ENCODE measurements at regions not wholly inside any gene's neighbourhood (a gene's known extent, or its start where the extent isn't known, plus 50 kb on each side); places are given as distances from the start of the nearest gene placed in this dataset.

DNA sequence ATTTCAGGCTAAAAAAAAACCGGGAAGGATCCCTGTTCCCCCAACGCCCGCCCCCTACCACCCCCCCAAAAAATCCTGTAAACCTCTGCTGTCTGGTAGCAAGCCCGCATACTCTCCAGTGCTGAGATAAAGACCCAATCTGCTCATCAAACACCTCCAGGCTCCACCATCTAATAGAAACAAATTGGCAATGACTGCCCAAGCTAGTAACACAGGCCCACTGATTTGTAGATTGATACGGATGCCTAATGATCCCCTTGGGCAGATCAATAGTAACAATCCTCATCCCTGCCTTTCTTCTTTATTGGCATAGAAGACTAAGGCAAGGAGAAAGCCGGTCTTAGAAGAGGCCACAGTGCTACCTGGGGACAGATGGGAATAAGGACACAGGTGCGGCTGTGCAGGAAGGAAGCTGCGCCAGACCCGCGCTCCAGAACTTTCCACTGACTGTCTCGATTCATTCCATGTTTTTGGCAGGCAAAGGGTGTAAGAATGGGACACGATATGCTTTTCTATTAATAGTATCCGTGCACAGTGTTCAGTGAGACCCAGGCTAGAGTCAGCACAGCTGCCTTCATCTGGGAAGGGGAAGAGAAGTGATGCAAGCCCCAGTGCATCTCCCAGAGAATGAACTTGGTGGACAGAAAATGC, 407.6 kb upstream of the PSMD7 start:
- no TSS peak for BruUV-seq (replicated peaks)
- Histone ChIP-seq H3K4me1 (ENCODE audit: control insufficient read depth in 1 of 2, insufficient read depth in 2 of 2, low read length in 2 of 2) (no peaks in the 10 kb centered on the region), H3K4me3 (replicated peaks in 1 of 2; ENCODE audit: low read depth in 1 of 2, low read length in 2 of 2) (no peak overlapping the region), H3K27me3 (ENCODE audit: insufficient read depth, low read length) (peaks cover 69% of the 10 kb centered on the region), H3K9ac (ENCODE audit: low read length) (no peak overlapping the region), H3K9me3 (ENCODE audit: control insufficient read depth in 1 of 2, insufficient read depth in 1 of 2, low read depth in 1 of 2, low read length in 2 of 2) (no peaks in the 10 kb centered on the region), H3K4me2 (ENCODE audit: low read length) (no peak overlapping the region), H3K79me2 (ENCODE audit: insufficient read depth, low read length) (no peaks in the 10 kb centered on the region), H2AFZ (ENCODE audit: low read depth, low read length, poor library complexity, severe bottlenecking) (no peak overlapping the region), H4K20me1 (ENCODE audit: insufficient read depth) (no peaks in the 10 kb centered on the region), H3K27ac (ENCODE audit: low read depth, low read length) (no peak overlapping the region), H3K9me2 (ENCODE audit: insufficient read depth) (no peaks in the 10 kb centered on the region), H3K36me3 (ENCODE audit: control insufficient read depth in 1 of 2, insufficient read depth in 2 of 2, low read length in 2 of 2) (no peaks in the 10 kb centered on the region)
- intact Hi-C loops (cut with micrococcal nuclease): no loop called here
- ATAC-seq (no peak), DNase-seq (ENCODE audit: low read depth, low spot score) (no peak)
- TF ChIP-seq CBX3 (IDR thresholded peaks at IDR 0.05; ENCODE audit: low read depth) (no peak), RAD21 (IDR thresholded peaks at IDR 0.05; ENCODE audit: low read depth) (no peak), EZH2phosphoT487 (IDR thresholded peaks at IDR 0.05; ENCODE audit: borderline replicate concordance) (no peak), ELF1 (IDR thresholded peaks at IDR 0.05; ENCODE audit: borderline replicate concordance, low read depth) (no peak), POLR2A (IDR thresholded peaks at IDR 0.05; ENCODE audit: borderline replicate concordance, extremely low read depth, insufficient read depth, insufficient read length) (no peak), FOSL1 (IDR thresholded peaks at IDR 0.05; ENCODE audit: low read depth) (no peak), CEBPB (IDR thresholded peaks at IDR 0.05; ENCODE audit: low read depth) (no peak), EZH2 (IDR thresholded peaks at IDR 0.05) (no peak), EGR1 (IDR thresholded peaks at IDR 0.05; ENCODE audit: low read depth) (no peak), ZBTB33 (IDR thresholded peaks at IDR 0.05; ENCODE audit: extremely low read depth, insufficient replicate concordance, low read length) (no peak), MAX (IDR thresholded peaks at IDR 0.05) (no peak), ATF3 (IDR thresholded peaks at IDR 0.05) (no peak), SIN3A (IDR thresholded peaks at IDR 0.05; ENCODE audit: low read depth) (no peak), POLR2AphosphoS5 (IDR thresholded peaks at IDR 0.05; ENCODE audit: low read depth, low read length) (no peak)
- TF ChIP-seq, protein P1, sequence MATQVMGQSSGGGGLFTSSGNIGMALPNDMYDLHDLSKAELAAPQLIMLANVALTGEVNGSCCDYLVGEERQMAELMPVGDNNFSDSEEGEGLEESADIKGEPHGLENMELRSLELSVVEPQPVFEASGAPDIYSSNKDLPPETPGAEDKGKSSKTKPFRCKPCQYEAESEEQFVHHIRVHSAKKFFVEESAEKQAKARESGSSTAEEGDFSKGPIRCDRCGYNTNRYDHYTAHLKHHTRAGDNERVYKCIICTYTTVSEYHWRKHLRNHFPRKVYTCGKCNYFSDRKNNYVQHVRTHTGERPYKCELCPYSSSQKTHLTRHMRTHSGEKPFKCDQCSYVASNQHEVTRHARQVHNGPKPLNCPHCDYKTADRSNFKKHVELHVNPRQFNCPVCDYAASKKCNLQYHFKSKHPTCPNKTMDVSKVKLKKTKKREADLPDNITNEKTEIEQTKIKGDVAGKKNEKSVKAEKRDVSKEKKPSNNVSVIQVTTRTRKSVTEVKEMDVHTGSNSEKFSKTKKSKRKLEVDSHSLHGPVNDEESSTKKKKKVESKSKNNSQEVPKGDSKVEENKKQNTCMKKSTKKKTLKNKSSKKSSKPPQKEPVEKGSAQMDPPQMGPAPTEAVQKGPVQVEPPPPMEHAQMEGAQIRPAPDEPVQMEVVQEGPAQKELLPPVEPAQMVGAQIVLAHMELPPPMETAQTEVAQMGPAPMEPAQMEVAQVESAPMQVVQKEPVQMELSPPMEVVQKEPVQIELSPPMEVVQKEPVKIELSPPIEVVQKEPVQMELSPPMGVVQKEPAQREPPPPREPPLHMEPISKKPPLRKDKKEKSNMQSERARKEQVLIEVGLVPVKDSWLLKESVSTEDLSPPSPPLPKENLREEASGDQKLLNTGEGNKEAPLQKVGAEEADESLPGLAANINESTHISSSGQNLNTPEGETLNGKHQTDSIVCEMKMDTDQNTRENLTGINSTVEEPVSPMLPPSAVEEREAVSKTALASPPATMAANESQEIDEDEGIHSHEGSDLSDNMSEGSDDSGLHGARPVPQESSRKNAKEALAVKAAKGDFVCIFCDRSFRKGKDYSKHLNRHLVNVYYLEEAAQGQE (IDR thresholded peaks at IDR 0.05; ENCODE audit: low read depth): no peak
- POLR2A ChIA-PET: no interaction called here
- RAD21 ChIA-PET (ENCODE audit: low non-redundant PET in 1 of 2, low total read pairs in 2 of 2, uncharacterized antibody in 2 of 2, unreplicated experiment in 2 of 2): no interaction called here
- CTCF ChIA-PET: no interaction called here
